ENCODE measurements at regions not wholly inside any gene's neighbourhood (a gene's known extent, or its start where the extent isn't known, plus 50 kb on each side); places are given as distances from the start of the nearest gene placed in this dataset.

- H3K27ac Mint-ChIP-seq, result no peak overlapping the region
- DNase-seq, result no peak
- H3K9me3 Mint-ChIP-seq, result peaks cover 0 to 4% of the 10 kb centered on the region in 2 donors
- no peak overlapping the region for H3K4me3 Mint-ChIP-seq
- H3K4me1 Mint-ChIP-seq (ENCODE audit: low read depth), result no peaks in the 10 kb centered on the region
- ATAC-seq (replicated peaks in 1 of 2), result no peak
- no peaks in the 10 kb centered on the region for H3K27me3 Mint-ChIP-seq (ENCODE audit: low read depth)
- no peaks in the 10 kb centered on the region for H3K36me3 Mint-ChIP-seq (ENCODE audit: insufficient read depth in 2 of 2)
These were observed 1020.4 kb upstream of the FBXO33 start for GRCh38 chr14:40452674-40453073.

DNA sequence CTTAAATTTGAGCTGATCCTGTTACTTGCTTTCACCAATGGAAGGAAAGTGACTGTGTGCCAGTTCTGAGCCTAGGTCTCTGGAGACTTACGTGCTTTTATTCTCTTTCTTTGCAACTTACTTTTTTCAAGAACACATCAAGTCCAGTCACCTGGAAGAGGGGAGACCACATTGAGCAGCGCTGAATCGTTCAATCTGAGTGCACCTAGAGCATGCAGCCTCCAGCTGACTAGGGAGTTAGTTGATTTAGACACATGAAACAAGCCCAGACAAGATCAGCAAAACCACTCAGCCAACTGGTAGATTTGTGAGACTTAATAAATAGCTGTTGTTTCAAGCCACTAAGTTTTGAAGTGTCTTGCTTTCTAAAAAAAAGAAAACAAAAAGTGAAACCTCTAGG is 1014.8 kb upstream of the FBXO33 start:
- Mint-ChIP-seq H3K36me3 (ENCODE audit: insufficient read depth in 2 of 2) (no peaks in the 10 kb centered on the region), H3K4me3 (no peak overlapping the region), H3K9me3 (peaks cover 4 to 5% of the 10 kb centered on the region in 2 donors), H3K27me3 (ENCODE audit: low read depth) (no peaks in the 10 kb centered on the region), H3K27ac (no peak overlapping the region), H3K4me1 (ENCODE audit: low read depth) (no peaks in the 10 kb centered on the region)
- DNase-seq, result no peak
- no peak for ATAC-seq (replicated peaks in 1 of 2)

DNA sequence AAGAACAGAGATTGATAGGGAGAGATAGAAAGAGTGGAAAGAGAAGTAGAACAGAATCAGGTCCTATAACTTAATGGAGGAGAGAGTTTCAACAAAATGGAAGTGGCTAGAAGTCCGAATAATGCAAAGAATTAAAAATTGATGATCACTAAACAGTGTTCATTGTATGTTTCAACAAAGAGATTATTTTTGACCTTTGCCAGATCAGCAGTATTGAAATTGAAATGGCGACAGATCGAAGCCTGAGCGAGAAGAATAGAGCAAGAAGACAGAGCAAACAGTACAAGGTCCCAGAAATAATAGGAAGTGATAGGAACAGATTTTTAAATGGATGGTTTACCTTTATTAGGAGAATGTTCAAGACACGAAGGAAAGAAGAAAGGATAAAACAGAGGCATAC is 1012.8 kb upstream of the FBXO33 start:
- no peak overlapping the region for H3K27ac Mint-ChIP-seq
- no peaks in the 10 kb centered on the region for H3K4me1 Mint-ChIP-seq (ENCODE audit: low read depth)
- no peaks in the 10 kb centered on the region for H3K27me3 Mint-ChIP-seq (ENCODE audit: low read depth)
- H3K36me3 Mint-ChIP-seq (ENCODE audit: insufficient read depth in 2 of 2), result no peaks in the 10 kb centered on the region
- no peak for DNase-seq
- H3K9me3 Mint-ChIP-seq, result peaks cover 4 to 5% of the 10 kb centered on the region in 2 donors
- no peak for ATAC-seq (replicated peaks in 1 of 2)
- H3K4me3 Mint-ChIP-seq, result no peak overlapping the region

GRCh38 chr14:40436551-40436950 is 1004.3 kb upstream of the FBXO33 start:
- ATAC-seq (replicated peaks in 1 of 2) (no peak), DNase-seq (no peak)
- H3K9me3 Mint-ChIP-seq, result no peaks in the 10 kb centered on the region
- H3K4me3 Mint-ChIP-seq, result no peak overlapping the region
- no peak overlapping the region for H3K27ac Mint-ChIP-seq
- H3K36me3 Mint-ChIP-seq (ENCODE audit: insufficient read depth in 2 of 2), result no peaks in the 10 kb centered on the region
- H3K4me1 Mint-ChIP-seq (ENCODE audit: low read depth), result no peaks in the 10 kb centered on the region
- no peaks in the 10 kb centered on the region for H3K27me3 Mint-ChIP-seq (ENCODE audit: low read depth)

DNA sequence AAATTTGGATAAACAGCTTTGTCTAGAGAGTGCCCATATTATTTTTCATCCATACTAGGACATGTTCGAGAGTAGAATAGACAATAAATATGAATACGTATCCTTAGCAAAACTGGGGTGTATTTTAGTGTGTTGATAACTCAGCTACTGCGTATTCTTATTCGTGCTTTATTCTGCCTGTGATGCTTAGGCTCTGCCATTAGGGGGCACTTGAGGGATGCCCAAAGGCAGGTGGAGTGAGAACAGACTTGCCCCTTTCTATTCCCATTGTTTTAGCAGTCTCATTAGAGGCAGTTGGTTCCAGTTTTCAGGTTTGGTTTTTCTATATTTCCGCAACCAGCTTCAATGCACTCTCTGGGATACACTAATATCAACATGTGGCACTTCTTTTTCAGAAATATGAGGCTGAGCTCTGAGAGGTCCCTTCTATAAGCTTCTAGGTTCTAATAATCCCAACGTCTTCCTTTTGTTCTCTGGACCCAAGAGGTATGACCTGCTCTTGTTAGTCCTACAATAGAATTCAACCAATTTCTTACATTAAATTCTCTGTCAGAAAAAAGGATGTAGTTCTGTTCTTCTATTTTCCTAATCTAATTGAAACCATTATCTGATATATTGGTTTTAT is 985.7 kb upstream of the FBXO33 start:
- peak; percentile 2 to 17 for DNase-seq
- no peaks in the 10 kb centered on the region for H3K4me1 Mint-ChIP-seq (ENCODE audit: low read depth)
- no peaks in the 10 kb centered on the region for H3K36me3 Mint-ChIP-seq (ENCODE audit: insufficient read depth in 2 of 2)
- ATAC-seq (replicated peaks in 1 of 2), result no peak
- H3K27me3 Mint-ChIP-seq (ENCODE audit: low read depth), result no peaks in the 10 kb centered on the region
- no peak overlapping the region for H3K27ac Mint-ChIP-seq
- H3K9me3 Mint-ChIP-seq, result peaks cover 0 to 2% of the 10 kb centered on the region in 2 donors
- peak overlapping the region in 1 of 2 donors; percentile 33 for H3K4me3 Mint-ChIP-seq

- Mint-ChIP-seq H3K4me3 (no peak overlapping the region), H3K27ac (no peak overlapping the region), H3K27me3 (ENCODE audit: low read depth) (no peaks in the 10 kb centered on the region), H3K4me1 (ENCODE audit: low read depth) (no peaks in the 10 kb centered on the region), H3K36me3 (ENCODE audit: insufficient read depth in 2 of 2) (no peaks in the 10 kb centered on the region), H3K9me3 (peaks cover 0 to 2% of the 10 kb centered on the region in 2 donors)
- ATAC-seq (replicated peaks in 1 of 2) (no peak), DNase-seq (no peak)
These were observed 984.3 kb upstream of the FBXO33 start for GRCh38 chr14:40416565-40416964.

- DNase-seq (no peak), ATAC-seq (replicated peaks in 1 of 2) (no peak)
- no peaks in the 10 kb centered on the region for H3K4me1 Mint-ChIP-seq (ENCODE audit: low read depth)
- H3K27ac Mint-ChIP-seq, result no peak overlapping the region
- H3K27me3 Mint-ChIP-seq (ENCODE audit: low read depth), result no peaks in the 10 kb centered on the region
- H3K4me3 Mint-ChIP-seq, result no peak overlapping the region
- H3K36me3 Mint-ChIP-seq (ENCODE audit: insufficient read depth in 2 of 2), result peaks cover 0 to 2% of the 10 kb centered on the region in 2 donors
- peaks cover 2 to 3% of the 10 kb centered on the region in 2 donors for H3K9me3 Mint-ChIP-seq
These were observed 982.2 kb upstream of the FBXO33 start for GRCh38 chr14:40414386-40414785.

DNA sequence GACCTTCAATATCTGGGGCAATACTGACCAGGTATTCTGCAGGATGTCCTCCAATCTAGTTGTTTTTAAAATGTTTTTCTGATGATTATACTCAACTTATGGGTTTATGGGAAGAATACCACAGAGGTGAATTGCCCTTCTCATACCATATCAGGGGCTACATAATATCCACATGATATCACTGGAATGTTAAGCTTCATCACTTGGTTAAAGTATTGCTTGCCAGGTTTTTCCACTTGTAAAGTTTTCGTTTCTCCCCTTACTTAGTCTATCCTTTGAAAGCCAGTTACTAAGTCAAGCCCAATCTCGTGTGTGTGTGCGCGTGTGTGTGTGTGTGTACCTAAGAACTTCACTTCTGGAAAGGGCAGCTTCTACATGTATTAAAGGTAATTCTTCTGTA is 980.9 kb upstream of the FBXO33 start:
- H3K9me3 Mint-ChIP-seq, result peaks cover 2 to 6% of the 10 kb centered on the region in 2 donors
- H3K27me3 Mint-ChIP-seq (ENCODE audit: low read depth), result no peaks in the 10 kb centered on the region
- peaks cover 2 to 3% of the 10 kb centered on the region in 2 donors for H3K36me3 Mint-ChIP-seq (ENCODE audit: insufficient read depth in 2 of 2)
- H3K4me3 Mint-ChIP-seq, result no peak overlapping the region
- no peaks in the 10 kb centered on the region for H3K4me1 Mint-ChIP-seq (ENCODE audit: low read depth)
- DNase-seq, result no peak
- no peak for ATAC-seq (replicated peaks in 1 of 2)
- no peak overlapping the region for H3K27ac Mint-ChIP-seq

DNA sequence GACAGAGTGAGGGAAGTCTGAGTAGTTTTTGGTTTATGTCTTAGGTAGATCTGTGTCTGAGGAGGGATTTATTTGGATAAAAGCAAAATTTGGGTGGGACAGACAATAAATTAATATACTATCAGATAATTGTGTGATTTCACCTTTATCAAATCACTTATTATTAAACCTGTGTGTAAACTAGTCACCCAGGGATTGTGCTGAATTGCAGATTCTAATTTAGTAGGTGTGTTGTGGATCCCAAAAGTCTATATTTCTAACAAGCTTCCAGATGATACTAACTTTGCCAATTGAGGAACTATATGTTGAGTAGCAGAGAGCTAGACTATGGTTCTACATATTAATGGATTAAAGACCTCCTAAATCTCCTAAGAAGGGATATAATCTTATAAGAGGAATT is 978.5 kb upstream of the FBXO33 start:
- Mint-ChIP-seq H3K4me1 (ENCODE audit: low read depth) (no peaks in the 10 kb centered on the region), H3K36me3 (ENCODE audit: insufficient read depth in 2 of 2) (peaks cover 5 to 6% of the 10 kb centered on the region in 2 donors), H3K9me3 (peaks cover 8 to 9% of the 10 kb centered on the region in 2 donors), H3K27ac (no peak overlapping the region), H3K27me3 (ENCODE audit: low read depth) (no peaks in the 10 kb centered on the region), H3K4me3 (no peak overlapping the region)
- DNase-seq, result no peak
- ATAC-seq (replicated peaks in 1 of 2), result no peak

DNA sequence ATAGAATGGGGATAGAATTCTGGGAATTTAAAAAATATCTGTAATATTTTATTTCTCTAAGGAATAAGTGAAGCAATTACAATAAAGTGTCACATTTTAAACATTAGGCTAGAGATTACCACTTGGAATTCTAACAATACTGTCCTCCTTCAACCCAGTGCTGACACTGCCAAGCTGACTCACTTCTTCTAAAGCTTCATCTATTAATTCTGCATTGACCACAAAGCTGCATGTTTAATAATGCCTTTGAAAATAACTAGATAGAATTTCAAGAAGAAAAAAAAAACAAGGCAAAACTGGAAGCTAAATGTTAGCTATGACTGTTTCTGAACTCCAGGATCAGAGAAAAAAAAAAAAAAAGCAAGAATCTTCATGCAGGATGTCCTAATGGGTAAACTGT is 970.7 kb upstream of the FBXO33 start:
- H3K9me3 Mint-ChIP-seq, result peaks cover 2 to 7% of the 10 kb centered on the region in 2 donors
- peaks cover 3% of the 10 kb centered on the region in 2 donors for H3K36me3 Mint-ChIP-seq (ENCODE audit: insufficient read depth in 2 of 2)
- DNase-seq (no peak), ATAC-seq (replicated peaks in 1 of 2) (no peak)
- no peak overlapping the region for H3K4me3 Mint-ChIP-seq
- no peak overlapping the region for H3K27ac Mint-ChIP-seq
- H3K27me3 Mint-ChIP-seq (ENCODE audit: low read depth), result no peaks in the 10 kb centered on the region
- no peaks in the 10 kb centered on the region for H3K4me1 Mint-ChIP-seq (ENCODE audit: low read depth)

GRCh38 chr14:40398981-40399380 is 966.7 kb upstream of the FBXO33 start:
- Mint-ChIP-seq H3K9me3 (no peaks in the 10 kb centered on the region), H3K36me3 (ENCODE audit: insufficient read depth in 2 of 2) (no peaks in the 10 kb centered on the region), H3K27me3 (ENCODE audit: low read depth) (no peaks in the 10 kb centered on the region), H3K4me1 (ENCODE audit: low read depth) (no peaks in the 10 kb centered on the region), H3K4me3 (no peak overlapping the region), H3K27ac (no peak overlapping the region)
- DNase-seq, result no peak
- ATAC-seq (replicated peaks in 1 of 2), result no peak

DNA sequence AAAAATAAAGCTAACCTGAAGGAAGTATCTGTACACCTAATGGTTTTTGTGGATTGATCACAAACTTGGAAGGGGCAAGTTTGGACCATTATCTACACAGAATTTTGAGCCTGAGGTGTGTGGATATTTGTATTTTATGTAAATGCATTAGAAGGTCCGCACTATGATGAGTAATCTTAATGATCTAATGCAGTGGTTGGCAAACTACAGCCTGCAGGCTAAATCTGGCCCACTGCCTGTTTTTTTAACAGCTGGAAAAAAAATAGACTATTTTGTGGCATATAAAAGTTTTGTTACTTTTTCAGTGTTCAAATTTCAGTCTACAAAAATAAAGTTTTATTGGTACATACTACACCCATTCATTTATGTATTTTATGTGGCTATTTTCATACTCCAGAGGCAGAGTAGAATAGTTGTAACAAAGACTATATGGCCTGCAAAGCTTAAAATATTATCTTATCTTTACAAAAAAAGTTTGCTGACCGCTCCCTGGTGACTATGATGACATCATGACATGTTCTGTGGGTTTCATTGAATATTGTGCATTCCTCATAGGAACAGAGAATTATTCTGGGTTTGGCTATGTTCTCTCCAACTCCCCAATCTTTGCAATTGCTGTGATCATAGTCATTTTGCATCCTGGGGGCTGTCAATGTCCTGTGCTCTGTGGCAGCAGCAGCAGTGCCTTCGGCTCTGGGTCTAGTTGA is 962.6 kb upstream of the FBXO33 start:
- DNase-seq (no peak), ATAC-seq (replicated peaks in 1 of 2) (no peak)
- H3K9me3 Mint-ChIP-seq, result no peaks in the 10 kb centered on the region
- H3K4me3 Mint-ChIP-seq, result no peak overlapping the region
- no peaks in the 10 kb centered on the region for H3K27me3 Mint-ChIP-seq (ENCODE audit: low read depth)
- no peaks in the 10 kb centered on the region for H3K4me1 Mint-ChIP-seq (ENCODE audit: low read depth)
- no peaks in the 10 kb centered on the region for H3K36me3 Mint-ChIP-seq (ENCODE audit: insufficient read depth in 2 of 2)
- H3K27ac Mint-ChIP-seq, result no peak overlapping the region

DNA sequence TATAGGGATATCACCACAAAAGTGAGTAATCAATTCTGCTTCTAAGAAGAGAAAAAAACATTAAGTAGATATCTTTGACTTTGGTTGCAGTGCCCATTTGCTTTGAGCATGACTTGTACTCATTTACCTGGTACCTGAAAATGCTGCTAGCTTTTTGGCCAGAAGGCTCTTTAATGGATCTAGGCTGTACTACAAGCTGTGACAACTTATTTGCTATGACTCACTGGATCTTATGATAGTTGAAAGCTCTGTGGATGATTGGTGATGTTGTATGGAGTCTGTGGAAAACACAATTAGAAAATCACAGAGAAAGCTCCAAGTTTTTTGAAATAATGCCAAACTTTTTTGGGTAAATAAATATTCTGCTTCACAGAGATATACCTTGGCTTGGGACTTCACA is 960.9 kb upstream of the FBXO33 start:
- H3K36me3 Mint-ChIP-seq (ENCODE audit: insufficient read depth in 2 of 2), result no peaks in the 10 kb centered on the region
- ATAC-seq (replicated peaks in 1 of 2), result no peak
- H3K4me1 Mint-ChIP-seq (ENCODE audit: low read depth), result no peaks in the 10 kb centered on the region
- H3K27me3 Mint-ChIP-seq (ENCODE audit: low read depth), result no peaks in the 10 kb centered on the region
- no peaks in the 10 kb centered on the region for H3K9me3 Mint-ChIP-seq
- DNase-seq, result no peak
- H3K27ac Mint-ChIP-seq, result no peak overlapping the region
- no peak overlapping the region for H3K4me3 Mint-ChIP-seq

DNA sequence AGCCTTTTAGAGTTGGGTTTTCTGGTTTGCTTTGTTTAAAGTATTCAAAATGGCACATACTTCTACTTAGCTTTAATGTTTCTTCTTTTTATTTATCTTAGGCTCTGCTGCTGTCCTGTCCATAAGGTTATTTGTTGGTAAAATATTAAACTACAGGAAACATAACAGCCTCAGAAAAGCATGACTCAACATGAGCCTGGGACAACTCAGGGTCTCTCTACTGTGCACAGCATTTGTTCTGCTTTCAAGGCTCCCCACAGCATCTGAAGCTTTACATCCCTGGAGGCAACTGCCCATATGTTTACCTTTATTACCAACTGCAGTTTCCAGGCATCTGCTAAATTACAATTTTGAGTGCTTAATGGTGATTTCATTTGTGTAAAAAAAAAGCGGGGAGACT is 954.2 kb upstream of the FBXO33 start:
- H3K36me3 Mint-ChIP-seq (ENCODE audit: insufficient read depth in 2 of 2), result no peaks in the 10 kb centered on the region
- no peak overlapping the region for H3K4me3 Mint-ChIP-seq
- no peaks in the 10 kb centered on the region for H3K27me3 Mint-ChIP-seq (ENCODE audit: low read depth)
- H3K9me3 Mint-ChIP-seq, result peaks cover 0 to 3% of the 10 kb centered on the region in 2 donors
- no peak overlapping the region for H3K27ac Mint-ChIP-seq
- H3K4me1 Mint-ChIP-seq (ENCODE audit: low read depth), result no peaks in the 10 kb centered on the region
- ATAC-seq (replicated peaks in 1 of 2) (no peak), DNase-seq (no peak)
